Mucosa of descending colon (tissue), 3 donors: ENCODE measurements at regions not wholly inside any gene's neighbourhood (a gene's known extent, or its start where the extent isn't known, plus 50 kb on each side); places are given as distances from the start of the nearest gene placed in this dataset.

Source experiments
- ATAC-seq: fragments of 200-7000 bp; cut with Tn5 transposase; one replicate; pipeline ENCODE4 v1.9.1; 2020; ENCODE audit warnings: mild to moderate bottlenecking, moderate library complexity
- DNase-seq, 3 donors: peaks; one replicate each; pipeline ENCODE4 v3.0.0-alpha.2; 2020
- H3K36me3 ChIP-seq: fragments of 200-600 bp; one replicate; pipeline ENCODE4 v1.8.0; 2021; ENCODE audit warnings: low read depth, mild to moderate bottlenecking
- H3K4me1 ChIP-seq: fragments of 200-600 bp; one replicate; pipeline ENCODE4 v1.8.0; 2021; ENCODE audit warnings: low read depth, mild to moderate bottlenecking
- H3K4me3 ChIP-seq: fragments of 200-600 bp; one replicate; pipeline ENCODE4 v1.8.0; 2021; ENCODE audit warnings: mild to moderate bottlenecking
- H3K9me3 ChIP-seq: fragments of 200-600 bp; one replicate; pipeline ENCODE4 v1.8.0; 2021; ENCODE audit warnings: mild to moderate bottlenecking
- CTCF ChIP-seq: fragments of 200-600 bp; IDR thresholded peaks from one replicate; pipeline ENCODE4 v1.8.0; 2022; ENCODE audit warnings: antibody characterized with exemption, mild to moderate bottlenecking
- intact Hi-C, 2 donors: fragments of 100-400 bp; cut with DNase I in 1 of 2; cut with micrococcal nuclease in 1 of 2; formaldehyde crosslinking; loops; one replicate each; pipeline versions ENCODE4 v1.11.0 to v1.11.1; 2022; cut with DNase I, micrococcal nuclease
- donor health status: DM: no; HTN: no; CAD: no; lungs with moderate emphysema.
- donor health status: DM: no; HTN: no; CAD: no.
- donor health status: DM: no; HTN: yes; CAD: no.

- no peaks in the 10 kb centered on the region for H3K36me3 ChIP-seq
- DNase-seq (no peak), ATAC-seq (no peak)
- no peaks in the 10 kb centered on the region for H3K4me1 ChIP-seq
- H3K9me3 ChIP-seq: no peaks in the 10 kb centered on the region
- no peak for TF ChIP-seq CTCF
- intact Hi-C loops: no loop called here
- H3K4me3 ChIP-seq: no peak overlapping the region
Observed at GRCh38 chr15:23850666-23851065, 163.6 kb upstream of the NDN start.

GRCh38 chr15:23851921-23852320 is 164.8 kb upstream of the NDN start:
- intact Hi-C loops: no loop called here
- H3K4me3 ChIP-seq: no peak overlapping the region
- no peak for TF ChIP-seq CTCF
- ATAC-seq: no peak
- no peak for DNase-seq
- no peaks in the 10 kb centered on the region for H3K9me3 ChIP-seq
- no peaks in the 10 kb centered on the region for H3K4me1 ChIP-seq
- no peaks in the 10 kb centered on the region for H3K36me3 ChIP-seq

- ATAC-seq: no peak
- TF ChIP-seq CTCF: no peak
- intact Hi-C loops: no loop called here
Observed at GRCh38 chr15:23853286-23853685, 166.2 kb upstream of the NDN start.

GRCh38 chr15:23854203-23854911 is 167.3 kb upstream of the NDN start:
- intact Hi-C loops: no loop called here
- no peak overlapping the region for H3K4me3 ChIP-seq
- no peak for TF ChIP-seq CTCF
- no peak for ATAC-seq
- no peak for DNase-seq
- no peaks in the 10 kb centered on the region for H3K9me3 ChIP-seq
- H3K36me3 ChIP-seq: no peaks in the 10 kb centered on the region
- no peaks in the 10 kb centered on the region for H3K4me1 ChIP-seq

More at GRCh38 chr15:23853286-23853685, 166.2 kb upstream of the NDN start:
- no peaks in the 10 kb centered on the region for H3K9me3 ChIP-seq
- no peak overlapping the region for H3K4me3 ChIP-seq
- no peaks in the 10 kb centered on the region for H3K4me1 ChIP-seq
- no peaks in the 10 kb centered on the region for H3K36me3 ChIP-seq
- DNase-seq: no peak

- Histone ChIP-seq H3K4me1 (no peaks in the 10 kb centered on the region), H3K36me3 (no peaks in the 10 kb centered on the region), H3K4me3 (no peak overlapping the region), H3K9me3 (no peaks in the 10 kb centered on the region)
- no peak for DNase-seq
- no peak for ATAC-seq
- intact Hi-C loops: loop anchor here in 1 of 2 donors (5.0 kb wide), 1 partner anchor 213 kb away; no protein-coding TSS in a partner anchor
- no peak for TF ChIP-seq CTCF
Observed at GRCh38 chr15:23854912-23855659, 168.0 kb upstream of the NDN start.
